IMR-90 (cell line): ENCODE measurements at regions not wholly inside any gene's neighbourhood (a gene's known extent, or its start where the extent isn't known, plus 50 kb on each side); places are given as distances from the start of the nearest gene placed in this dataset.

Source experiments
- ATAC-seq: fragments of 200-7000 bp; cut with Tn5 transposase; 2 replicates; pipeline ENCODE4 v1.9.1; 2020; ENCODE audit warnings: low read depth, mild to moderate bottlenecking, moderate library complexity
- BruUV-seq: library from RNA; stranded (reverse); fragments of 400-500 nt; replicated peaks from 2 replicates; lab custom pipeline; 2021; lab: Mats Ljungman, UMichigan
- CTCF ChIA-PET: fragments of 300-600 bp; formaldehyde crosslinking; extraction: SDS; loops from one replicate; lab custom pipeline; 2021; ENCODE audit warnings: antibody characterized with exemption; lab: Yijun Ruan, JAX
- POLR2A ChIA-PET: fragments of 300-600 bp; sonication (Branson Sonifier 250); formaldehyde crosslinking; loops from one replicate; lab custom pipeline; 2022; ENCODE audit warnings: antibody characterized with exemption; ENCODE audit not compliant: unreplicated experiment; lab: Charles Lee
- DNase-seq: peaks from one replicate; pipeline ENCODE4 v3.0.0; 2013
- H2AFZ ChIP-seq: replicated peaks from 2 replicates; pipeline ENCODE3; 2013; ENCODE audit warnings: low read length, mild to moderate bottlenecking; ENCODE audit not compliant: poor library complexity
- H2AK5ac ChIP-seq: 2 replicates; pipeline ENCODE4 v1.6.1; 2013; ENCODE audit warnings: low read depth, low read length, inconsistent platforms
- H2AK9ac ChIP-seq: replicated peaks from 2 replicates; pipeline ENCODE3; 2013; ENCODE audit warnings: mild to moderate bottlenecking, low read depth, low read length, moderate library complexity; ENCODE audit not compliant: poor library complexity
- H2BK120ac ChIP-seq: 2 replicates; pipeline ENCODE4 v1.6.1; 2013; ENCODE audit warnings: low read depth, low read length, inconsistent platforms
- H2BK15ac ChIP-seq: 3 replicates; pipeline ENCODE4 v1.6.1; 2013; ENCODE audit warnings: low read depth, low read length, inconsistent platforms
- H2BK20ac ChIP-seq: 2 replicates; pipeline ENCODE4 v1.6.1; 2013; ENCODE audit warnings: low read depth, mild to moderate bottlenecking, inconsistent platforms, low read length, moderate library complexity
- H2BK5ac ChIP-seq: 2 replicates; pipeline ENCODE4 v1.6.1; 2013; ENCODE audit warnings: mild to moderate bottlenecking, low read depth, low read length, inconsistent platforms; ENCODE audit not compliant: poor library complexity, severe bottlenecking
- H3K14ac ChIP-seq: replicated peaks from 2 replicates; pipeline ENCODE4 v1.6.1; 2013; ENCODE audit warnings: low read depth, low read length, inconsistent platforms
- H3K18ac ChIP-seq: 2 replicates; pipeline ENCODE4 v1.6.1; 2013; ENCODE audit warnings: low read depth, low read length, control low read depth
- H3K23ac ChIP-seq: 2 replicates; pipeline ENCODE4 v1.6.1; 2013; ENCODE audit warnings: low read depth, low read length, inconsistent platforms
- H3K27ac ChIP-seq: 2 replicates; pipeline ENCODE4 v1.5.1; 2013; ENCODE audit warnings: mild to moderate bottlenecking, control low read depth, low read length; ENCODE audit not compliant: insufficient read depth
- H3K27me3 ChIP-seq: 2 replicates; pipeline ENCODE4 v1.6.1; 2013; ENCODE audit warnings: low read length; ENCODE audit not compliant: control insufficient read depth, insufficient read depth
- H3K36me3 ChIP-seq: 2 replicates; pipeline ENCODE4 v1.6.1; 2013; ENCODE audit warnings: low read length, mixed read lengths; ENCODE audit not compliant: control insufficient read depth, insufficient read depth
- H3K4ac ChIP-seq: 2 replicates; pipeline ENCODE4 v1.6.1; 2013; ENCODE audit warnings: low read depth, low read length, inconsistent platforms
- H3K4me1 ChIP-seq: 2 replicates; pipeline ENCODE4 v1.6.1; 2013; ENCODE audit warnings: low read length, mixed read lengths; ENCODE audit not compliant: control insufficient read depth, insufficient read depth
- H3K4me2 ChIP-seq: 2 replicates; pipeline ENCODE4 v1.6.1; 2013; ENCODE audit warnings: low read depth, mild to moderate bottlenecking, control low read depth, low read length, moderate library complexity
- H3K4me3 ChIP-seq: 2 replicates; pipeline ENCODE4 v1.5.1; 2013; ENCODE audit warnings: low read depth, mild to moderate bottlenecking, control low read depth, low read length, moderate library complexity; ENCODE audit not compliant: insufficient read depth
- H3K56ac ChIP-seq: 2 replicates; pipeline ENCODE4 v1.6.1; 2013; ENCODE audit warnings: low read length, inconsistent platforms; ENCODE audit not compliant: insufficient read depth; ENCODE audit errors: extremely low read depth
- H3K79me1 ChIP-seq, 2 experiments: 2 replicates each; pipeline ENCODE4 v1.6.1; 2013; ENCODE audit warnings: low read length in 2 of 2, inconsistent platforms in 1 of 2, low read depth in 1 of 2
- H3K9ac ChIP-seq: 2 replicates; pipeline ENCODE4 v1.6.1; 2013; ENCODE audit warnings: low read depth, low read length, control low read depth
- H3K9me1 ChIP-seq: 2 replicates; pipeline ENCODE4 v1.6.1; 2013; ENCODE audit warnings: low read length, inconsistent platforms; ENCODE audit not compliant: insufficient read depth
- H3K9me3 ChIP-seq: 2 replicates; pipeline ENCODE4 v1.6.1; 2013; ENCODE audit warnings: low read length; ENCODE audit not compliant: control insufficient read depth, insufficient read depth
- H4K20me1 ChIP-seq: 2 replicates; pipeline ENCODE4 v1.6.1; 2013; ENCODE audit warnings: low read length, inconsistent platforms; ENCODE audit not compliant: insufficient read depth
- H4K5ac ChIP-seq: 2 replicates; pipeline ENCODE4 v1.6.1; 2013; ENCODE audit warnings: mild to moderate bottlenecking, low read depth, low read length, control low read depth
- H4K8ac ChIP-seq, 2 experiments: 2 replicates each; pipeline ENCODE4 v1.6.1; 2013; ENCODE audit warnings: low read depth in 2 of 2, low read length in 2 of 2, control low read depth in 1 of 2, inconsistent platforms in 1 of 2
- H4K91ac ChIP-seq: 2 replicates; pipeline ENCODE4 v1.6.1; 2013; ENCODE audit warnings: low read depth, low read length, inconsistent platforms; ENCODE audit not compliant: insufficient read depth
- CEBPB ChIP-seq: IDR thresholded peaks from 2 replicates; pipeline ENCODE4 v1.6.1; 2012; ENCODE audit warnings: low read depth, low read length, improper control_type of control experiment
- POLR2A ChIP-seq: IDR thresholded peaks from 2 replicates; pipeline ENCODE4 v1.6.1; 2012; ENCODE audit warnings: mild to moderate bottlenecking, low read depth, low read length
- RCOR1 ChIP-seq: IDR thresholded peaks from 2 replicates; pipeline ENCODE4 v1.6.1; 2012; ENCODE audit warnings: mild to moderate bottlenecking, low read length, improper control_type of control experiment; ENCODE audit not compliant: insufficient replicate concordance
- WGBS, 2 experiments: methylation state at CpG; one replicate each; pipeline versions ENCODE4 v1.1.5 to v1.1.7; 2013; ENCODE audit warnings: missing lambda C conversion rate in 2 of 2; ENCODE audit not compliant: insufficient read length in 1 of 2; ENCODE audit errors: extremely low coverage in 2 of 2; 5-methylcytosine and 5-hydroxymethylcytosine counted together
- dilution Hi-C: fragments of 300-500 bp; cut with HindIII; formaldehyde crosslinking; loops from one replicate; pipeline ENCODE4 v1.14.3; 2018; ENCODE audit warnings: low sequenced_read_pairs; ENCODE audit not compliant: unreplicated experiment
- in situ Hi-C: fragments of 300-500 bp; cut with MboI; formaldehyde crosslinking; loops from 3 replicates; pipeline ENCODE4 v1.14.3; 2019; ENCODE audit warnings: low sequenced_read_pairs, inconsistent platforms, mixed read lengths
- intact Hi-C: fragments of 100-400 bp; cut with micrococcal nuclease; formaldehyde crosslinking; loops from 2 replicates; pipeline ENCODE4 v1.10.0; 2022
- TF ChIP-seq, protein P1 (sequence below): conservative IDR thresholded peaks from 2 replicates; pipeline ENCODE4 v1.5.1; 2012; ENCODE audit warnings: mild to moderate bottlenecking, low read depth, low read length, improper control_type of control experiment
- TF ChIP-seq, protein P2 (sequence below): fragments of 150-350 bp; IDR thresholded peaks from 2 replicates; pipeline ENCODE4 v1.6.1; 2017; ENCODE audit warnings: mild to moderate bottlenecking, antibody characterized with exemption, low read length, low read depth

DNA sequence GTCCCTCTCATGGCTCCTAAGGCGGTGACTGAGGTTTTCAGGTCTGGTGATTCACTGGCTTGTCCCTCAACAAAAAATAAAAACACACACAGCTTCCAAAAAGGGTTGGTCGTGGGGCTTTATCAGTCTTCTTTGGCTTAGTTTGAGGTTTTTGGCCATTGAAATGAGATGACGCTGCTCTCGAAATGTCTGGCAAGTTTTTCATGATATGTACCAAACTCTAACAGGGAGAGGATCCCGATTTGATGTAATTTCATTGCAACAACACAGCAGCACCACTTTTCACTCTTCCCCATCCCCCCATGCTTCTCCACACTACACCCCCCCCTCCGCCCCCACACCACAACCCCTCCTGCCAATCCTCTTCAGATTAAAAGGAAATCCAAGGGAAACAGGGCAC is 187.1 kb upstream of the NFIA start:
- in situ Hi-C loops = no loop called here
- Histone ChIP-seq H3K36me3 (no peaks in the 10 kb centered on the region), H3K27ac (no peak overlapping the region), H2BK5ac (no peak overlapping the region), H4K8ac (no peak overlapping the region), H3K4me2 (no peak overlapping the region), H2AK5ac (no peak overlapping the region), H3K4ac (no peak overlapping the region), H2BK15ac (no peak overlapping the region), H2BK20ac (no peak overlapping the region), H4K20me1 (no peaks in the 10 kb centered on the region), H2AK9ac (no peak overlapping the region), H3K79me1 (no peaks in the 10 kb centered on the region), H3K56ac (no peak overlapping the region), H3K9me3 (no peaks in the 10 kb centered on the region), H2AFZ (no peak overlapping the region), H2BK120ac (no peak overlapping the region), H3K27me3 (no peaks in the 10 kb centered on the region), H4K91ac (no peak overlapping the region), H3K9ac (no peak overlapping the region), H3K18ac (no peak overlapping the region), H3K14ac (no peak overlapping the region), H3K9me1 (no peaks in the 10 kb centered on the region), H3K4me1 (no peaks in the 10 kb centered on the region), H3K4me3 (no peak overlapping the region), H4K5ac (no peak overlapping the region), H3K23ac (no peak overlapping the region)
- BruUV-seq = no TSS peak
- intact Hi-C loops = no loop called here
- WGBS, 2 experiments = no CpG with 5 or more reads among the region's 6 CpGs
- TF ChIP-seq RCOR1 (no peak), CEBPB (no peak), POLR2A (no peak)
- TF ChIP-seq, protein P1, sequence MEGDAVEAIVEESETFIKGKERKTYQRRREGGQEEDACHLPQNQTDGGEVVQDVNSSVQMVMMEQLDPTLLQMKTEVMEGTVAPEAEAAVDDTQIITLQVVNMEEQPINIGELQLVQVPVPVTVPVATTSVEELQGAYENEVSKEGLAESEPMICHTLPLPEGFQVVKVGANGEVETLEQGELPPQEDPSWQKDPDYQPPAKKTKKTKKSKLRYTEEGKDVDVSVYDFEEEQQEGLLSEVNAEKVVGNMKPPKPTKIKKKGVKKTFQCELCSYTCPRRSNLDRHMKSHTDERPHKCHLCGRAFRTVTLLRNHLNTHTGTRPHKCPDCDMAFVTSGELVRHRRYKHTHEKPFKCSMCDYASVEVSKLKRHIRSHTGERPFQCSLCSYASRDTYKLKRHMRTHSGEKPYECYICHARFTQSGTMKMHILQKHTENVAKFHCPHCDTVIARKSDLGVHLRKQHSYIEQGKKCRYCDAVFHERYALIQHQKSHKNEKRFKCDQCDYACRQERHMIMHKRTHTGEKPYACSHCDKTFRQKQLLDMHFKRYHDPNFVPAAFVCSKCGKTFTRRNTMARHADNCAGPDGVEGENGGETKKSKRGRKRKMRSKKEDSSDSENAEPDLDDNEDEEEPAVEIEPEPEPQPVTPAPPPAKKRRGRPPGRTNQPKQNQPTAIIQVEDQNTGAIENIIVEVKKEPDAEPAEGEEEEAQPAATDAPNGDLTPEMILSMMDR = no peak
- TF ChIP-seq, protein P2, sequence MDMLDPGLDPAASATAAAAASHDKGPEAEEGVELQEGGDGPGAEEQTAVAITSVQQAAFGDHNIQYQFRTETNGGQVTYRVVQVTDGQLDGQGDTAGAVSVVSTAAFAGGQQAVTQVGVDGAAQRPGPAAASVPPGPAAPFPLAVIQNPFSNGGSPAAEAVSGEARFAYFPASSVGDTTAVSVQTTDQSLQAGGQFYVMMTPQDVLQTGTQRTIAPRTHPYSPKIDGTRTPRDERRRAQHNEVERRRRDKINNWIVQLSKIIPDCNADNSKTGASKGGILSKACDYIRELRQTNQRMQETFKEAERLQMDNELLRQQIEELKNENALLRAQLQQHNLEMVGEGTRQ = no peak
- no peak for ATAC-seq
- dilution Hi-C loops = no loop called here
- POLR2A ChIA-PET = no interaction called here
- DNase-seq = no peak
- CTCF ChIA-PET = no interaction called here
